Astrocyte of the spinal cord (primary cell): ENCODE measurements at regions not wholly inside any gene's neighbourhood (a gene's known extent, or its start where the extent isn't known, plus 50 kb on each side); places are given as distances from the start of the nearest gene placed in this dataset.

ENCODE experiments used
- DNase-seq: peaks from one replicate; pipeline ENCODE4 v3.0.0; 2011; ENCODE audit warnings: low read depth, low spot score
- H3K4me3 ChIP-seq: 2 replicates; pipeline ENCODE4 v1.5.1; 2011; ENCODE audit warnings: low read depth, mild to moderate bottlenecking, low read length, moderate library complexity
- in situ Hi-C: cut with HindIII; loops from 2 replicates; pipeline ENCODE4 v1.10.0; 2017; ENCODE audit warnings: low sequenced_read_pairs
- TF ChIP-seq, protein P1 (sequence below): IDR thresholded peaks from 2 replicates; pipeline ENCODE4 v1.5.1; 2012; ENCODE audit warnings: low read depth, mild to moderate bottlenecking, low read length, inconsistent platforms

DNA sequence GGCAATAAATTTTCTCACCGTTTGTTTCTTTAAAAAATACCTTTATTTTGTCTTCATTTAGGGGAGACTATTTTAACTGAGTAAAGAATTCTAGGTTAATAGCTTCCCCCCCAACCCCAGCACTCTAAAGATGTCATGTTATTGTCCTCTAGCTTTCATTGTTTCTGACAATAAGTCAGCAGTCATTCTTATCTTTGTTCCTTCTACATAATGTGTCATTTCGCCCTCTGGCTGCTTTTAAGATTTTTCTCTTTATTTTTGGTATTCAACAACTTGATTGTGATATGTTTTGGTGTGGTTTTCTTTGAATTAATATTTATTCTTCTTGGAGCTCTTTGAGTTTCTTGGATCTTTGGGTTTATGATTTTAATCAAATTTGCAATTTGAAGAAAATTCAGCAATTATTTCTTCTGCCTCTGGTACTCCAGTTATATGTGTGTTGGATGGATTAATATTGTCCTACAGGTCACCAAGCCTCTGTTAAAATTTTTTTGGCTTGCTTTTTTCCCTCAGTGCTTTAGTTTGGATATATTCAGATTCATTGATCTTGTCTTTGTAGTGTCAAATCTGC lies 64.6 kb upstream of the ELN start:
- in situ Hi-C loops: no loop called here

GRCh38 chr7:73964786-73965185 lies 63.2 kb upstream of the ELN start:
- DNase-seq: no peak
- no peak overlapping the region for H3K4me3 ChIP-seq
- TF ChIP-seq, protein P1, sequence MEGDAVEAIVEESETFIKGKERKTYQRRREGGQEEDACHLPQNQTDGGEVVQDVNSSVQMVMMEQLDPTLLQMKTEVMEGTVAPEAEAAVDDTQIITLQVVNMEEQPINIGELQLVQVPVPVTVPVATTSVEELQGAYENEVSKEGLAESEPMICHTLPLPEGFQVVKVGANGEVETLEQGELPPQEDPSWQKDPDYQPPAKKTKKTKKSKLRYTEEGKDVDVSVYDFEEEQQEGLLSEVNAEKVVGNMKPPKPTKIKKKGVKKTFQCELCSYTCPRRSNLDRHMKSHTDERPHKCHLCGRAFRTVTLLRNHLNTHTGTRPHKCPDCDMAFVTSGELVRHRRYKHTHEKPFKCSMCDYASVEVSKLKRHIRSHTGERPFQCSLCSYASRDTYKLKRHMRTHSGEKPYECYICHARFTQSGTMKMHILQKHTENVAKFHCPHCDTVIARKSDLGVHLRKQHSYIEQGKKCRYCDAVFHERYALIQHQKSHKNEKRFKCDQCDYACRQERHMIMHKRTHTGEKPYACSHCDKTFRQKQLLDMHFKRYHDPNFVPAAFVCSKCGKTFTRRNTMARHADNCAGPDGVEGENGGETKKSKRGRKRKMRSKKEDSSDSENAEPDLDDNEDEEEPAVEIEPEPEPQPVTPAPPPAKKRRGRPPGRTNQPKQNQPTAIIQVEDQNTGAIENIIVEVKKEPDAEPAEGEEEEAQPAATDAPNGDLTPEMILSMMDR: no peak
- in situ Hi-C loops: no loop called here

More for the DNA sequence above, 64.6 kb upstream of the ELN start:
- H3K4me3 ChIP-seq: no peak overlapping the region
- DNase-seq: no peak
- TF ChIP-seq, protein P1: no peak

GRCh38 chr7:73966062-73966940 lies 61.7 kb upstream of the ELN start:
- in situ Hi-C loops: no loop called here
- no peak for DNase-seq
- TF ChIP-seq, protein P1: no peak
- no peak overlapping the region for H3K4me3 ChIP-seq

DNA sequence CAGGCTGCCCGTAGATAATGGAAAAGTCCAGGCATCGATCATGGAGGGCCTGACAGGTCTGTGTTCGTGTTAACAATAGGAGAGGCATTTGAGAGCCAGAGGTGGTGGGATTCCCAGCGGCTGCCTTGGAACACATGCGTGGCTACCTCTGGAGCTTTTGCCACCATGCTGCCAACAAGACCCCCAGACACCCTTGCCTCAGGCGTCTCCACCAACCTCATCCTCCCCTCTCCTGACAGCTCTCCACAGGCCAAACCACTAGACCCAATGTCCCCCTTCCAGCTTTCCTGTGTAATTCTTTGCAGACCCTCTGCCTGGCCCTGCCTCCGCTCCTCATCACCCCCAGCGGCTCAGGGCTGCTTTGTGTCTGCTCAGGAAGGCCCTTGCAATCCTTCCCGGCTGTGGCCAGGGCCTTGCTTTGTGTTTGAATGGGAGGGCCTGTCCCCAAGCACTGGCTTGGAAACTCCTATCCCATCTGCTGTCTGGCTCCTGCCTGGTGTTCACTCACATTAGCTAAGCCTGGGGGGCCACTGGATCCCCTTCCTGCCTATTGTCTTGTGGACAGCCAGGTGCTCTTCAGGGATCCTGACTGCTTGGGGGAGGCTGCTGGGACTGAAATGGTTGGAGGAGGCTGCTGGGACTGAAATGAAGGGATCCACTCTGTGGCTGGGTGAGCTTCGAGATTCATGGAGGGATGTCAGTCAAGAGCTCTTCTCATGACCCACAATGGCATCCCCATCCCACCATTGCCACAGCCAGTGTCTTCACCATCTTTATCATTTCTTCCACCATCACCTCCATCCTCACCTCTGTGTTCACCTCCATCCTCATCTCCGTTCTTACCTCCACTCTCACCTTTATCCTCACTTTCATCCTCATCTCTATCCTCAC lies 60.8 kb upstream of the ELN start:
- no peak overlapping the region for H3K4me3 ChIP-seq
- TF ChIP-seq, protein P1: no peak
- no peak for DNase-seq
- in situ Hi-C loops: no loop called here

DNA sequence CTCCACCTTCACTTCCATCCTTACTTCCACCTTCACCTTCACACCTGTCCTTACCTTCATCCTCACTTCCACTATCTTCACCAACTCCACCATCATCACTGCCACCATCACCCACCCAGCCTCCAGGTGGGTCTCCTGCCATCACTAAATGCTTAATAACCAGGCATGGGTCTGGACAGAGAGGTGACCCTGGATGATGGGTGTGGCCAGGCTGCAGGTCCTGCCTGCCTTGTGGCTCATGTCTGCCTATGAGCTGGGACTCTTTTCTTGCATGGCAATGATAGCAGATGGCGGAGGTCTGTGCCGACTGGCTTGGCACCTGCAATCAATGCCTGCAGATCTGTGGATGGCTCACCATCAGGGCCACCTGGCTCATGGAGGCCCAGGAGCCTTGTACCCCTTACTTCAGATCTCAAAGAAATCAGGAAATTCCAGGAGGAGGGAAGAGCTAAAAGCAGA lies 60.1 kb upstream of the ELN start:
- TF ChIP-seq, protein P1: no peak
- no peak for DNase-seq
- in situ Hi-C loops: no loop called here
- H3K4me3 ChIP-seq: no peak overlapping the region

DNA sequence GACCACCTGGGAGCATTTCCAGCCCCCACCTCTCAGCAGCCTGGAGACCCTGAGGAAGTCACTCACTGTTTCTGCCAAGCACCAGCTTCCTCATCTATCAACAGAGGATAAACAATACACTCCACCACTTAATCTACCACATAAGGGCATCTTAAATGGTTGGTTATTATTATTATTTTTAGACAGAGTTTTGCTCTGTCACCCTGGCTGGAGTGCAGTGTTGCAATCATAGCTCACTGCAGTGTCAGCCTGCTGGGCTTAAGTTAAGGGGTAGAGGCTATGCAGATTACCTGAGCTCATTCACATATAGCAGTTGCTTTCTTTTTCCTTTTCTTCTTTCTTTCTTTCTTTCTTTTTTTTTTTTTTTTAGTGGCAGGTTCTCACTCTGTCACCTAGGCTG lies 59.5 kb upstream of the ELN start:
- DNase-seq: no peak
- in situ Hi-C loops: no loop called here
- TF ChIP-seq, protein P1: no peak
- H3K4me3 ChIP-seq: no peak overlapping the region
